Gastroesophageal sphincter (tissue), 4 donors: ENCODE measurements at regions not wholly inside any gene's neighbourhood (a gene's known extent, or its start where the extent isn't known, plus 50 kb on each side); places are given as distances from the start of the nearest gene placed in this dataset.
A peak's percentile ranks its signal among the peaks of the same experiment; 100 is the strongest.

Experiments used
- ATAC-seq: fragments of 150-250 bp; one replicate; pipeline ENCODE4 v1.9.1; 2016; ENCODE audit warnings: mild to moderate bottlenecking, moderate library complexity
- H3K27ac ChIP-seq, 4 donors: fragments of 200-600 bp; sonication (generic) in 3 of 4; 1 replicate in 3 of 4; 2 replicates in 1 of 4; pipeline ENCODE4 v1.5.1; 2016 to 2019
- H3K27me3 ChIP-seq: fragments of 200-600 bp; sonication (generic); one replicate; pipeline ENCODE4 v1.5.1; 2019
- H3K36me3 ChIP-seq, 2 donors: fragments of 200-600 bp; sonication (generic); one replicate each; pipeline ENCODE4 v1.5.1; 2019; ENCODE audit warnings: control low read depth in 1 of 2
- H3K4me1 ChIP-seq, 3 donors: fragments of 200-600 bp; sonication (generic); 1 replicate in 2 of 3; 2 replicates in 1 of 3; pipeline ENCODE4 v1.5.1; 2016 to 2019; ENCODE audit warnings: control low read depth in 2 of 3
- H3K4me3 ChIP-seq, 2 donors: fragments of 200-600 bp; sonication (generic); one replicate each; pipeline ENCODE4 v1.5.1; 2019; ENCODE audit warnings: mild to moderate bottlenecking in 1 of 2, moderate library complexity in 1 of 2
- H3K9me3 ChIP-seq, 3 donors: fragments of 200-600 bp; sonication (generic); one replicate each; pipeline ENCODE4 v1.5.1; 2017 to 2019; ENCODE audit warnings: control low read depth in 2 of 3
- CTCF ChIP-seq, 4 experiments: fragments of 200-600 bp in 2 of 4; fragments of 450-650 bp in 2 of 4; sonication (generic) in 1 of 4; IDR thresholded peaks; one replicate each; pipeline ENCODE4 v1.5.1; 2017 to 2019; ENCODE audit warnings: antibody characterized with exemption in 4 of 4, mild to moderate bottlenecking in 2 of 4, moderate library complexity in 2 of 4
- EP300 ChIP-seq: sonication (generic); formaldehyde crosslinking; IDR thresholded peaks from one replicate; pipeline ENCODE4 v1.6.1; 2017; ENCODE audit warnings: antibody characterized with exemption, mild to moderate bottlenecking
- POLR2A ChIP-seq, 2 donors: fragments of 450-650 bp; IDR thresholded peaks; one replicate each; pipeline ENCODE4 v1.6.1; 2017; ENCODE audit warnings: antibody characterized with exemption in 2 of 2, mild to moderate bottlenecking in 2 of 2, moderate library complexity in 1 of 2
- POLR2AphosphoS5 ChIP-seq: sonication (generic); formaldehyde crosslinking; IDR thresholded peaks from one replicate; pipeline ENCODE4 v1.6.1; 2017; ENCODE audit warnings: antibody characterized with exemption
- WGBS, 2 donors: methylation state at CpG; one replicate each; pipeline ENCODE4 v1.1.5; 2018; ENCODE audit warnings: low coverage in 1 of 2; 5-methylcytosine and 5-hydroxymethylcytosine counted together

GRCh38 chr5:146962801-146963355 is 84.3 kb upstream of the PPP2R2B start:
- Histone ChIP-seq H3K4me1 (peaks cover 0 to 21% (median 0%) of the 10 kb centered on the region in 3 donors), H3K9me3 (no peaks in the 10 kb centered on the region), H3K36me3 (no peaks in the 10 kb centered on the region), H3K27me3 (no peaks in the 10 kb centered on the region), H3K27ac (no peak overlapping the region), H3K4me3 (no peak overlapping the region)
- TF ChIP-seq CTCF (IDR thresholded peaks at IDR 0.05) (no peak), EP300 (no peak), POLR2AphosphoS5 (no peak), POLR2A (IDR thresholded peaks at IDR 0.05) (no peak)
- no peak for ATAC-seq
- 88% methylated on average over 1 of the region's 1 CpG; no CpG with 5 or more reads in 1 of the 2 donors for WGBS, 2 donors

- 28 to 42% methylated on average over 11 to 14 of the region's 15 CpGs for WGBS, 2 donors
Observed at GRCh38 chr5:146965761-146966659, 87.5 kb upstream of the PPP2R2B start.

GRCh38 chr5:146967646-146968045 is 89.1 kb upstream of the PPP2R2B start:
- Histone ChIP-seq H3K27ac (no peak overlapping the region), H3K9me3 (no peaks in the 10 kb centered on the region), H3K4me1 (peaks cover 0 to 21% (median 0%) of the 10 kb centered on the region in 3 donors), H3K36me3 (no peaks in the 10 kb centered on the region), H3K4me3 (no peak overlapping the region), H3K27me3 (no peaks in the 10 kb centered on the region)
- ATAC-seq = no peak
- WGBS, 2 donors = 37 to 41% methylated on average over 2 to 5 of the region's 5 CpGs
- TF ChIP-seq EP300 (no peak), POLR2A (IDR thresholded peaks at IDR 0.05) (no peak)

More at GRCh38 chr5:146965761-146966659, 87.5 kb upstream of the PPP2R2B start:
- no peak overlapping the region for H3K4me3 ChIP-seq
- no peaks in the 10 kb centered on the region for H3K36me3 ChIP-seq
- ATAC-seq = peak; percentile 78
- no peak for TF ChIP-seq EP300
- peak; percentile 77 to 90 (median 88) for TF ChIP-seq CTCF (IDR thresholded peaks at IDR 0.05)
- TF ChIP-seq POLR2AphosphoS5 = peak; percentile 44
- no peak for TF ChIP-seq POLR2A (IDR thresholded peaks at IDR 0.05)
- no peak overlapping the region for H3K27ac ChIP-seq
- no peaks in the 10 kb centered on the region for H3K27me3 ChIP-seq
- H3K9me3 ChIP-seq = no peaks in the 10 kb centered on the region
- peaks cover 0 to 21% (median 0%) of the 10 kb centered on the region in 3 donors for H3K4me1 ChIP-seq

GRCh38 chr5:146971401-146971800 is 92.8 kb upstream of the PPP2R2B start:
- 91 to 94% methylated on average over 2 of the region's 2 CpGs for WGBS, 2 donors
- no peaks in the 10 kb centered on the region for H3K9me3 ChIP-seq
- no peak for TF ChIP-seq CTCF (IDR thresholded peaks at IDR 0.05)
- no peak for TF ChIP-seq POLR2AphosphoS5
- TF ChIP-seq EP300 = no peak
- TF ChIP-seq POLR2A (IDR thresholded peaks at IDR 0.05) = no peak

GRCh38 chr5:146986469-146986868 is 107.9 kb upstream of the PPP2R2B start:
- no peak for ATAC-seq
- TF ChIP-seq CTCF (IDR thresholded peaks at IDR 0.05) (no peak), POLR2AphosphoS5 (no peak), EP300 (no peak), POLR2A (IDR thresholded peaks at IDR 0.05) (no peak)
- H3K4me3 ChIP-seq = no peak overlapping the region
- no peaks in the 10 kb centered on the region for H3K4me1 ChIP-seq
- peaks cover 0 to 29% (median 0%) of the 10 kb centered on the region in 3 donors for H3K9me3 ChIP-seq
- no peaks in the 10 kb centered on the region for H3K27me3 ChIP-seq
- H3K27ac ChIP-seq = no peak overlapping the region
- H3K36me3 ChIP-seq = no peaks in the 10 kb centered on the region
- 78% methylated on average over 1 of the region's 1 CpG; no CpG with 5 or more reads in 1 of the 2 donors for WGBS, 2 donors

More at GRCh38 chr5:146971401-146971800, 92.8 kb upstream of the PPP2R2B start:
- Histone ChIP-seq H3K4me3 (no peak overlapping the region), H3K4me1 (peaks cover 0 to 12% (median 0%) of the 10 kb centered on the region in 3 donors), H3K27me3 (no peaks in the 10 kb centered on the region), H3K36me3 (no peaks in the 10 kb centered on the region), H3K27ac (no peak overlapping the region)
- no peak for ATAC-seq
